GM12878 (cell line): ENCODE measurements at regions not wholly inside any gene's neighbourhood (a gene's known extent, or its start where the extent isn't known, plus 50 kb on each side); places are given as distances from the start of the nearest gene placed in this dataset.

Experiments
- CEBPB ChIP-seq, 2 experiments: fragments of 150-350 bp in 1 of 2; IDR thresholded peaks; 2 replicates each; pipeline ENCODE4 v1.6.1; 2012 to 2014; ENCODE audit warnings: low read depth in 2 of 2, low read length in 2 of 2, borderline replicate concordance in 1 of 2, inconsistent platforms in 1 of 2
- EZH2 ChIP-seq: IDR thresholded peaks from 2 replicates; pipeline ENCODE4 v1.6.1; 2012; ENCODE audit warnings: low read depth, mild to moderate bottlenecking, control low read depth, inconsistent platforms, low read length, borderline replicate concordance; ENCODE audit not compliant: control insufficient read depth
- JUND ChIP-seq: IDR thresholded peaks from 2 replicates; pipeline ENCODE4 v1.6.1; 2012; ENCODE audit warnings: low read depth, mild to moderate bottlenecking, low read length, improper control_type of control experiment, moderate library complexity
- MYC ChIP-seq: IDR thresholded peaks from 2 replicates; pipeline ENCODE4 v1.6.1; 2011; ENCODE audit warnings: mild to moderate bottlenecking, low read length, moderate library complexity, inconsistent platforms; ENCODE audit not compliant: insufficient read depth, insufficient replicate concordance, insufficient read length, severe bottlenecking
- PML ChIP-seq: IDR thresholded peaks from 2 replicates; pipeline ENCODE4 v1.6.1; 2012; ENCODE audit warnings: low read length, inconsistent platforms
- POLR2AphosphoS5 ChIP-seq: IDR thresholded peaks from 2 replicates; pipeline ENCODE4 v1.6.1; 2011; ENCODE audit warnings: mild to moderate bottlenecking, low read length, inconsistent platforms
- RBBP5 ChIP-seq: fragments of 200-600 bp; sonication (generic); conservative IDR thresholded peaks from 2 replicates; pipeline ENCODE4 v1.6.1; 2016
- TARDBP ChIP-seq: IDR thresholded peaks from 2 replicates; pipeline ENCODE4 v1.6.1; 2016; ENCODE audit warnings: borderline replicate concordance
- TCF7 ChIP-seq: IDR thresholded peaks from 2 replicates; pipeline ENCODE4 v1.6.1; 2014; ENCODE audit warnings: antibody characterized with exemption, borderline replicate concordance
- TF ChIP-seq, protein P1 (sequence below): IDR thresholded peaks from 2 replicates; pipeline ENCODE4 v1.6.1; 2012; ENCODE audit warnings: low read depth, low read length, improper control_type of control experiment
- TF ChIP-seq, protein P2 (sequence below), 3 experiments: IDR thresholded peaks in 2 of 3; conservative IDR thresholded peaks in 1 of 3; 2 replicates each; pipeline ENCODE4 v1.5.1; 2011; ENCODE audit warnings: low read depth in 3 of 3, low read length in 3 of 3, mild to moderate bottlenecking in 3 of 3, control low read depth in 2 of 3, moderate library complexity in 2 of 3, inconsistent platforms in 1 of 3, mixed read lengths in 1 of 3; ENCODE audit not compliant: control insufficient read depth in 2 of 3, insufficient read depth in 1 of 3; ENCODE audit errors: extremely low read depth in 1 of 3

DNA sequence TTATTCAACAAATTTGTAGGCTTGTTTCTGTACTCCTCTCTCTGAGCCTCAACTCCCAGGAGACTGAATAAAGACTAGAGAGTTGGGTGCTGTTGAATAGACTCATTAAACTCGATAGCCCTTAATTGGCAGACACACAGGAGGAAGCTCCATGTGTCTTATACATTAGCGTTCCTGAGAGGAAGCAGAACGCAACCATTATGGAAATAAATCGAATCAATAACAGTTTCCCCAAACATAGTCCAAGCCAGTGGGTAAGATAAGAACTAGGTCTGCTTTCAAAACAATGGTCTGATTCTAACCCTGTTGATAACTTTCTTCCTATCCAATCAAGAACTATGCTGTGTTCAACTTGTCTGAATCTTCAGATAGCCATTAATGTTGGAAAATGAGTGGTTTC lies 118.1 kb upstream of the FNDC3A start:
- TF ChIP-seq, protein P1, sequence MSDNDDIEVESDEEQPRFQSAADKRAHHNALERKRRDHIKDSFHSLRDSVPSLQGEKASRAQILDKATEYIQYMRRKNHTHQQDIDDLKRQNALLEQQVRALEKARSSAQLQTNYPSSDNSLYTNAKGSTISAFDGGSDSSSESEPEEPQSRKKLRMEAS: no peak
- TF ChIP-seq TCF7 (no peak), POLR2AphosphoS5 (no peak), RBBP5 (no peak), CEBPB (IDR thresholded peaks at IDR 0.05; ENCODE audit: borderline replicate concordance in 1 of 2, low read depth in 2 of 2, low read length in 2 of 2) (no peak), TARDBP (no peak), JUND (no peak), PML (no peak), EZH2 (no peak), MYC (no peak)
- TF ChIP-seq, protein P2, sequence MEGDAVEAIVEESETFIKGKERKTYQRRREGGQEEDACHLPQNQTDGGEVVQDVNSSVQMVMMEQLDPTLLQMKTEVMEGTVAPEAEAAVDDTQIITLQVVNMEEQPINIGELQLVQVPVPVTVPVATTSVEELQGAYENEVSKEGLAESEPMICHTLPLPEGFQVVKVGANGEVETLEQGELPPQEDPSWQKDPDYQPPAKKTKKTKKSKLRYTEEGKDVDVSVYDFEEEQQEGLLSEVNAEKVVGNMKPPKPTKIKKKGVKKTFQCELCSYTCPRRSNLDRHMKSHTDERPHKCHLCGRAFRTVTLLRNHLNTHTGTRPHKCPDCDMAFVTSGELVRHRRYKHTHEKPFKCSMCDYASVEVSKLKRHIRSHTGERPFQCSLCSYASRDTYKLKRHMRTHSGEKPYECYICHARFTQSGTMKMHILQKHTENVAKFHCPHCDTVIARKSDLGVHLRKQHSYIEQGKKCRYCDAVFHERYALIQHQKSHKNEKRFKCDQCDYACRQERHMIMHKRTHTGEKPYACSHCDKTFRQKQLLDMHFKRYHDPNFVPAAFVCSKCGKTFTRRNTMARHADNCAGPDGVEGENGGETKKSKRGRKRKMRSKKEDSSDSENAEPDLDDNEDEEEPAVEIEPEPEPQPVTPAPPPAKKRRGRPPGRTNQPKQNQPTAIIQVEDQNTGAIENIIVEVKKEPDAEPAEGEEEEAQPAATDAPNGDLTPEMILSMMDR (IDR thresholded peaks at IDR 0.05 in 2 of 3, conservative IDR thresholded peaks at IDR 0.05 in 1 of 3; ENCODE audit: control insufficient read depth in 2 of 3, extremely low read depth in 1 of 3, insufficient read depth in 1 of 3, low read depth in 3 of 3, low read length in 3 of 3): no peak
